Ramos (cell line): ENCODE measurements at regions not wholly inside any gene's neighbourhood (a gene's known extent, or its start where the extent isn't known, plus 50 kb on each side); places are given as distances from the start of the nearest gene placed in this dataset.

Source experiments
- in situ Hi-C: fragments of 300-500 bp; cut with MboI; formaldehyde crosslinking; loops from one replicate; pipeline ENCODE4 v1.14.3; 2022; ENCODE audit warnings: low sequenced_read_pairs; ENCODE audit not compliant: unreplicated experiment

GRCh38 chr1:88350648-88351047, 333.4 kb upstream of the PKN2 start:
- in situ Hi-C loops: no loop called here

- in situ Hi-C loops: no loop called here
Measured at GRCh38 chr1:88351960-88352359, 332.1 kb upstream of the PKN2 start.

- in situ Hi-C loops: no loop called here
Measured at GRCh38 chr1:88354256-88354655, 329.8 kb upstream of the PKN2 start.

- in situ Hi-C loops: no loop called here
Measured at GRCh38 chr1:88357729-88358128, 326.3 kb upstream of the PKN2 start.

- in situ Hi-C loops: no loop called here
Measured at GRCh38 chr1:88371436-88372023, 312.5 kb upstream of the PKN2 start.

- in situ Hi-C loops: no loop called here
Measured at GRCh38 chr1:88375977-88376376, 308.1 kb upstream of the PKN2 start.

GRCh38 chr1:88376421-88376820, 307.7 kb upstream of the PKN2 start:
- in situ Hi-C loops: no loop called here

- in situ Hi-C loops: no loop called here
Measured at GRCh38 chr1:88378560-88378959, 305.5 kb upstream of the PKN2 start.

- in situ Hi-C loops: no loop called here
Measured at GRCh38 chr1:88394958-88395357, 289.1 kb upstream of the PKN2 start.

- in situ Hi-C loops: no loop called here
Measured at GRCh38 chr1:88398338-88398737, 285.7 kb upstream of the PKN2 start.

GRCh38 chr1:88399690-88400089, 284.4 kb upstream of the PKN2 start:
- in situ Hi-C loops: no loop called here

GRCh38 chr1:88401313-88401712, 282.8 kb upstream of the PKN2 start:
- in situ Hi-C loops: no loop called here

GRCh38 chr1:88404582-88404981, 279.5 kb upstream of the PKN2 start:
- in situ Hi-C loops: no loop called here

- in situ Hi-C loops: no loop called here
Measured at GRCh38 chr1:88407248-88407647, 276.8 kb upstream of the PKN2 start.

GRCh38 chr1:88421997-88422396, 262.1 kb upstream of the PKN2 start:
- in situ Hi-C loops: no loop called here

- in situ Hi-C loops: no loop called here
Measured at GRCh38 chr1:88433556-88433955, 250.5 kb upstream of the PKN2 start.

- in situ Hi-C loops: no loop called here
Measured at GRCh38 chr1:88434836-88435235, 249.2 kb upstream of the PKN2 start.

- in situ Hi-C loops: no loop called here
Measured at GRCh38 chr1:88441022-88441421, 243.1 kb upstream of the PKN2 start.

- in situ Hi-C loops: no loop called here
Measured at GRCh38 chr1:88451856-88452255, 232.2 kb upstream of the PKN2 start.

GRCh38 chr1:88453295-88453694, 230.8 kb upstream of the PKN2 start:
- in situ Hi-C loops: no loop called here

GRCh38 chr1:88454781-88455180, 229.3 kb upstream of the PKN2 start:
- in situ Hi-C loops: no loop called here

- in situ Hi-C loops: no loop called here
Measured at GRCh38 chr1:88455621-88456256, 228.3 kb upstream of the PKN2 start.
